NT2/D1 (cell line): ENCODE measurements at regions not wholly inside any gene's neighbourhood (a gene's known extent, or its start where the extent isn't known, plus 50 kb on each side); places are given as distances from the start of the nearest gene placed in this dataset.

Experiments
- DNase-seq: peaks from one replicate; pipeline ENCODE4 v3.0.0-alpha.2; 2011; ENCODE audit warnings: low read depth, low spot score
- H3K27me3 ChIP-seq: 2 replicates; pipeline ENCODE4 v1.6.0; 2011; ENCODE audit warnings: mild to moderate bottlenecking; ENCODE audit not compliant: insufficient read length, insufficient read depth
- H3K36me3 ChIP-seq: 2 replicates; pipeline ENCODE4 v1.6.1; 2011; ENCODE audit warnings: mild to moderate bottlenecking, low read length, mixed read lengths; ENCODE audit not compliant: insufficient read depth, insufficient read length
- H3K4me1 ChIP-seq: 2 replicates; pipeline ENCODE4 v1.5.1; 2011; ENCODE audit not compliant: insufficient read depth, insufficient read length
- H3K4me3 ChIP-seq: 2 replicates; pipeline ENCODE4 v1.5.1; 2011; ENCODE audit warnings: low read depth; ENCODE audit not compliant: insufficient read length
- H3K9ac ChIP-seq: 2 replicates; pipeline ENCODE4 v1.6.0; 2011; ENCODE audit warnings: low read depth; ENCODE audit not compliant: insufficient read length
- H3K9me3 ChIP-seq: 2 replicates; pipeline ENCODE4 v1.5.1; 2011; ENCODE audit warnings: mild to moderate bottlenecking, low read length; ENCODE audit not compliant: insufficient read depth
- SUZ12 ChIP-seq: IDR thresholded peaks from 2 replicates; pipeline ENCODE4 v1.6.1; 2011; ENCODE audit not compliant: insufficient read length, insufficient read depth; ENCODE audit errors: extremely low read depth
- YY1 ChIP-seq: IDR thresholded peaks from 2 replicates; pipeline ENCODE4 v1.6.1; 2011; ENCODE audit not compliant: insufficient read length, insufficient read depth
- ZNF274 ChIP-seq: IDR thresholded peaks from 2 replicates; pipeline ENCODE4 v1.6.1; 2011; ENCODE audit warnings: mild to moderate bottlenecking, low read depth, low read length

GRCh38 chr3:80063535-80063934 lies 295.7 kb upstream of the ROBO1 start:
- DNase-seq, result no peak
- no peaks in the 10 kb centered on the region for H3K9me3 ChIP-seq
- no peaks in the 10 kb centered on the region for H3K4me1 ChIP-seq
- H3K9ac ChIP-seq, result no peak overlapping the region
- H3K27me3 ChIP-seq, result no peaks in the 10 kb centered on the region
- TF ChIP-seq SUZ12 (no peak), YY1 (no peak), ZNF274 (no peak)
- no peaks in the 10 kb centered on the region for H3K36me3 ChIP-seq
- no peak overlapping the region for H3K4me3 ChIP-seq

- no peaks in the 10 kb centered on the region for H3K9me3 ChIP-seq
- H3K9ac ChIP-seq, result no peak overlapping the region
- H3K4me3 ChIP-seq, result no peak overlapping the region
- TF ChIP-seq ZNF274, result no peak
- no peaks in the 10 kb centered on the region for H3K4me1 ChIP-seq
- H3K27me3 ChIP-seq, result no peaks in the 10 kb centered on the region
- no peaks in the 10 kb centered on the region for H3K36me3 ChIP-seq
- DNase-seq, result no peak
These were observed 292.9 kb upstream of the ROBO1 start for GRCh38 chr3:80060664-80061063.

- no peak for TF ChIP-seq ZNF274
- TF ChIP-seq SUZ12, result no peak
- TF ChIP-seq YY1, result no peak
- Histone ChIP-seq H3K36me3 (no peaks in the 10 kb centered on the region), H3K4me1 (no peaks in the 10 kb centered on the region), H3K4me3 (no peak overlapping the region), H3K27me3 (no peaks in the 10 kb centered on the region), H3K9me3 (no peaks in the 10 kb centered on the region), H3K9ac (no peak overlapping the region)
- no peak for DNase-seq
These were observed 287.5 kb upstream of the ROBO1 start for GRCh38 chr3:80055306-80055705.

GRCh38 chr3:80052271-80052670 lies 284.5 kb upstream of the ROBO1 start:
- no peaks in the 10 kb centered on the region for H3K27me3 ChIP-seq
- H3K36me3 ChIP-seq, result no peaks in the 10 kb centered on the region
- H3K4me3 ChIP-seq, result no peak overlapping the region
- no peak for DNase-seq
- H3K9ac ChIP-seq, result no peak overlapping the region
- TF ChIP-seq SUZ12, result no peak
- no peak for TF ChIP-seq ZNF274
- TF ChIP-seq YY1, result no peak
- H3K9me3 ChIP-seq, result no peaks in the 10 kb centered on the region
- no peaks in the 10 kb centered on the region for H3K4me1 ChIP-seq

GRCh38 chr3:80051602-80051962 lies 283.8 kb upstream of the ROBO1 start:
- no peaks in the 10 kb centered on the region for H3K36me3 ChIP-seq
- H3K4me1 ChIP-seq, result no peaks in the 10 kb centered on the region
- TF ChIP-seq YY1 (no peak), ZNF274 (no peak), SUZ12 (no peak)
- no peak overlapping the region for H3K9ac ChIP-seq
- H3K9me3 ChIP-seq, result no peaks in the 10 kb centered on the region
- H3K27me3 ChIP-seq, result no peaks in the 10 kb centered on the region
- no peak for DNase-seq
- no peak overlapping the region for H3K4me3 ChIP-seq

- Histone ChIP-seq H3K36me3 (no peaks in the 10 kb centered on the region), H3K27me3 (no peaks in the 10 kb centered on the region), H3K9me3 (no peaks in the 10 kb centered on the region), H3K4me1 (no peaks in the 10 kb centered on the region), H3K9ac (no peak overlapping the region), H3K4me3 (no peak overlapping the region)
- no peak for DNase-seq
- TF ChIP-seq ZNF274 (no peak), YY1 (no peak), SUZ12 (no peak)
These were observed 283.2 kb upstream of the ROBO1 start for GRCh38 chr3:80050826-80051601.

- TF ChIP-seq SUZ12 (no peak), YY1 (no peak), ZNF274 (no peak)
- H3K9ac ChIP-seq, result no peak overlapping the region
- H3K27me3 ChIP-seq, result no peaks in the 10 kb centered on the region
- H3K9me3 ChIP-seq, result no peaks in the 10 kb centered on the region
- no peak overlapping the region for H3K4me3 ChIP-seq
- DNase-seq, result no peak
- H3K36me3 ChIP-seq, result no peaks in the 10 kb centered on the region
- H3K4me1 ChIP-seq, result no peaks in the 10 kb centered on the region
These were observed 275.4 kb upstream of the ROBO1 start for GRCh38 chr3:80043226-80043625.
